GM19452 (cell line): ENCODE measurements at regions not wholly inside any gene's neighbourhood (a gene's known extent, or its start where the extent isn't known, plus 50 kb on each side); places are given as distances from the start of the nearest gene placed in this dataset.

Experiments
- ATAC-seq: cut with Tn5 transposase; IDR thresholded peaks from one replicate; pipeline ENCODE4 v1.9.1; 2021; ENCODE audit not compliant: unreplicated experiment

- no peak for ATAC-seq
Observed at GRCh38 chr7:35351466-35351865, 97.6 kb upstream of the TBX20 start.

DNA sequence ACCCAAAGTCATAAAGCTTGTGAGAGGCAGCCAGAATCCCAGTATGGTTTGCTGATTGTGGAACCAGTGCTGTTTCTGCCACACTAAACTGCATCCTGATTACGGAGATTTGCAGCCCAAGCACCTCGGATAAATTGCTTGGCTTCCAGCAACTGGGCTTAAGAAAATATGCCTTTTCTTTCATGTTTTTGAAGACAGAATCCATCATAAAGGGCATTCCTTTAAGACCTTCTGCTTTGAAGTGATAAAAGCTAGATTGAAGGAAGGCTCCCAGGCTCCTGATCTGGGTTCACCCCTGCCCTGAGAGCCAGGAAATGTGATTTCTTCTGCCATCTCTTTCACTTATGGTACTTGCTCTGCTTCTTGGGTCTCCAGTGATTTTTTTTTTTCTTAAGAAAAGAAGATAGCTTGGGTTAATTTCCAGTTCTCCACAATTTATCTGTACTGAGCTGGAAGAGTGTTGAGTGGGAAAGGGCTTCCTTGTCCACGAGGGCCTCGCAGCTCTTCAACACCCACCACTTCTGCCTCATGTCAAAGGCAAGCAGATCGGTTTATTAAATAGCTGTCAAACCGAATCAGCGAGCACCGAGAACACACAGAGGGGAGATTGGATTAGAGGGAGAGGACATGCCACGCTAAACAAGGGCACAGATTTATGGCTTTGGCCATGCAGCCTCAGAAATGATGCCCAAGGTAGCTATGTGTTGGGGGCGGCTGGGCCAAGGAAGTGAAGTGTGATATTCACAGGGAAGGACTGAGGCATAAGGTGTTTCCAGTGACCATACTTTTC, 94.9 kb upstream of the TBX20 start:
- no peak for ATAC-seq

DNA sequence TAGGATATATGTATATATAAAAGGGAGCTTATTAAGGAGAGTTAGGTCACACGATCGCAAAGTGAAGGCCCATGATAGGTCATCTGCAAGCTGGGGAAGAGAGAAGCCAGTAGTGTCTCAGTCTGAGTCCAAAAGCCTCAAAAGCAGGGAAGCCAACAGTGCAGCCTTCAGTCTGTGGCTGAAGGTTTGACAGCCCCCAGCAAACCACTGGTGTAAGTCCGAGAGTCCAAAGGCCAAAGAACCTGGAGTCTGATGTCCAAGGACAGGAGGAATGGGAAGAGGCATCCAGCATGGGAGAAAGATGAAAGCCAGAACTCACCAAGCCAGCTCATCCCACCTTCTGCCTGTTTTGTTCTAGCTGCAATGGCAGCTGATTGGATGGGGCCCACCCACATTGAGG, 88.9 kb upstream of the TBX20 start:
- ATAC-seq = no peak

GRCh38 chr7:35339811-35340210, 85.9 kb upstream of the TBX20 start:
- ATAC-seq = no peak

GRCh38 chr7:35336444-35336843, 82.5 kb upstream of the TBX20 start:
- ATAC-seq = no peak

DNA sequence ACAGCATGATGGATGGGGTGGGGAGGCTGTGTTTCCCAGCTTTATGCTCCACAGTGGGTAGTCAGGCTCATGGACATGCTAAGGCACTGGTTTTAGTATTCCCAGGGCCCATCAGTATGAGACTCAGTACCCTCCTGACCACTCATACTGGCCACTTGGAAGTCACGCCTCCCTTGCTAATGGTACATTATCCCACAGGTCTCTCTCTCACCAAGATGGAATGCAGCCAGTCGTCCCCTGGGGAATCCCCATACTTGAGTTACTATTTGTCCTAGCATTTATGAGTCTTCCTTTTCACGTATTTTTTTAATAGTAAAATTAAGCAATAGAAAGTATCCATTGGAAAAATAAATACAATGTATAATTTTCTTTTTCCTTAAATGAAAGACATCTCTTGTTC, 80.6 kb upstream of the TBX20 start:
- no peak for ATAC-seq

DNA sequence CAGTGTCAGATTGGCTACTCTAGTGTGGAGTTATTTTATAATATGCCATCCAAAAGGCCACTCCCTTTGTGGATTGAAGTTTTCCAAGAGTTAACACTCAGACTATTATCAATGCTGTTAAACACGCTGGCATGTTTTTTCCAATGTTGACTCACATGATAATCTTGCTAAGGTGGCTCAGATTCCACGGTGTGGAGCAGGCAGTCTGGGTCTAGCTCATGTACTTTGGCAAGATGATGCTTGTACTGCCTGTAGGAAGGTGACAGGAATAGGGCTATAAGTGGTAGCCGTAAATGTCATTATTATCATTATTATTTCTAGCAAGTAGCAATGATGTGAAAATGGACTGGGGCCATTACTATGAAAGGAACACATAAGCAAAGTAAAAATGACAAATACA, 79.4 kb upstream of the TBX20 start:
- ATAC-seq = no peak

- no peak for ATAC-seq
Observed at GRCh38 chr7:35331730-35332678, 78.1 kb upstream of the TBX20 start.

DNA sequence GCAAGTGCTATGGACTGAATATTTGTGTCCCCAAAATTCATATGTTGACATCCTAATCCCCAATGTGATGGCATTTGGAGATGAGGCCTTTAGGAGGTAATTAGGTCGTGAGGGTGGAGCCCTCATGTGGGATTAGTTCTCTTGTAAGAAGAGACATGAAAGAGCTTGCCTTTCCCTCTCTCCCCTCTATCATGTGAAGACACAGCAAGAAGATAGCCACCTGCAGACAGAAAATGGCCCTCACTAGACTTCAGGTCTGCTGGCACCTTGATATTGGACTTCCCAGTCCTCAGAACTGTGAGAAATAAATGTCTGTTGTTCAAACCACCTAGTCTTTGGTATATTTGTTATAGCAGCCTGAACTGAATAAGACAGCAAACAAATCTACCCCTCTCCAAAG, 75.1 kb upstream of the TBX20 start:
- no peak for ATAC-seq

DNA sequence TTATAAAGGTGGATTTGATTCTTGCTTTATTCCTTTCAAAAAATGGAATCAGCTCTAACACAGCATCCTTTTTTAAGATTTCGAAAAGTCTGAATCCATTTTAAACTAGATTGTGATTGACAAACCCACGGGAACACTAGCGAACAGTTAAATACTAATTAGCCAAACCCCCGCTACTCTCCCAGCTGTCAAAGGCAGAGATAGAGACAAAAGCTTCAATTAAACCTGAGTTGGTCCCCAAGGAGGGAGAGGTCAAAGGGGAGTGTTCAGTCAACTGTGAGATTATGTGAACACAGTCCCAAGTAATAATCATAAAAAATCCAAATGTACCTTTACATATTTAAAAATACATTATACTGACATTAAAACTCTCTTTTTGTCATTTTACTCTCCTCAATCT, 65.7 kb upstream of the TBX20 start:
- no peak for ATAC-seq

GRCh38 chr7:35316549-35316948, 62.6 kb upstream of the TBX20 start:
- ATAC-seq = no peak

GRCh38 chr7:35315517-35315916, 61.6 kb upstream of the TBX20 start:
- no peak for ATAC-seq

DNA sequence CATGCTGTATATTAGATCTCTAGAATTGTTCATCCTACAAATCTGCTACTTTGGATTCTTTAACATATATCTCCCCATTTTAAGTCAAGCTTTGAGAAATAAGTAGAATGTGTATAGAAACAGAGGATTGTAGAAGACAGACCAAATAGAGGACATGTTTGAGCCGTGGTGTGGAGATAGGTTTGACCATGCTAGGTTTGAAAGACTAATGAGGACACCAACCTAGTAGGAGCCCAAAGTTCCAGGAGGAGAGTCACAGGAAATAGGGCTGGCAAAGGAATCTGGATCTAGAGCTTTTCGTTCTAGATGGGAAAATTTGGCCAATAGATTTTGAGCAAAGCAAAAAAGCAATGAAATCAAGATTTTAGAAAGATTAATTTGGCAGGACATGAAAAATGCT, 60.5 kb upstream of the TBX20 start:
- no peak for ATAC-seq

DNA sequence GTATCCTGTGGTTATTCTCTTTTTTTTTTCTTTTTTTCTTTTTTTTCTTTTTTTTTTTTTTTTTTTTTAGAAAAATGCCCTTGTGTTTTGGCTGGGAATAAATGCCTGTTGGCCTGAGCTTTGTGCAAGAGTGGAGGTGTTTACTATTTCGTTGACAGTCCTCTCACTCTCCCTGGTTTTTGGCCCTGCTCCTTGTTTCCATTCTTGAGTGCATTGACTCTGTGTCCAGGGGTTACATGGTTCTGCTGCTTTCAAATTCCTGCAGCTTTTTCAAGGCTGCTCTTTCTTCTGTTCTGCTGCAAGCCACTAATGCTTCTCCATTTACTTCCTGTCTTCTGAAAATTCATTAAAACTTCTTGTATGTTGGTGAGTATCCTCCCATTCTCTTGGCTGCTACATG, 59.7 kb upstream of the TBX20 start:
- ATAC-seq = no peak
